ENCODE measurements at regions not wholly inside any gene's neighbourhood (a gene's known extent, or its start where the extent isn't known, plus 50 kb on each side); places are given as distances from the start of the nearest gene placed in this dataset.
A peak's percentile ranks its signal among the peaks of the same experiment; 100 is the strongest.
"Not testable (repeated sequence)": the region's sequence is repeated elsewhere in the genome, so short reads cannot be mapped to it uniquely, and the experiment has no call there.

GRCh38 chr9:136602193-136602885 lies 56.5 kb upstream of the NOTCH1 start:
- TF ChIP-seq CTCF (IDR thresholded peaks at IDR 0.05): no peak
- no peak overlapping the region for H3K27ac ChIP-seq
- no peak overlapping the region for H3K4me3 ChIP-seq
- DNase-seq (ENCODE audit: low spot score): no peak

GRCh38 chr9:136601250-136601973 lies 55.6 kb upstream of the NOTCH1 start:
- not testable (repeated sequence) for H3K4me3 ChIP-seq; H3K27ac ChIP-seq; DNase-seq (ENCODE audit: low spot score)

GRCh38 chr9:136599811-136600660 lies 54.2 kb upstream of the NOTCH1 start:
- Histone ChIP-seq H3K4me3 (no peak overlapping the region), H3K27ac (peak overlapping the region in 1 of 2 donors; percentile 45)
- DNase-seq (ENCODE audit: low spot score): no peak
- TF ChIP-seq CTCF (IDR thresholded peaks at IDR 0.05): no peak

- H3K27ac ChIP-seq: peak overlapping the region in 1 of 2 donors; percentile 45
- DNase-seq (ENCODE audit: low spot score): no peak
These were observed 53.3 kb upstream of the NOTCH1 start for GRCh38 chr9:136599074-136599531.

DNA sequence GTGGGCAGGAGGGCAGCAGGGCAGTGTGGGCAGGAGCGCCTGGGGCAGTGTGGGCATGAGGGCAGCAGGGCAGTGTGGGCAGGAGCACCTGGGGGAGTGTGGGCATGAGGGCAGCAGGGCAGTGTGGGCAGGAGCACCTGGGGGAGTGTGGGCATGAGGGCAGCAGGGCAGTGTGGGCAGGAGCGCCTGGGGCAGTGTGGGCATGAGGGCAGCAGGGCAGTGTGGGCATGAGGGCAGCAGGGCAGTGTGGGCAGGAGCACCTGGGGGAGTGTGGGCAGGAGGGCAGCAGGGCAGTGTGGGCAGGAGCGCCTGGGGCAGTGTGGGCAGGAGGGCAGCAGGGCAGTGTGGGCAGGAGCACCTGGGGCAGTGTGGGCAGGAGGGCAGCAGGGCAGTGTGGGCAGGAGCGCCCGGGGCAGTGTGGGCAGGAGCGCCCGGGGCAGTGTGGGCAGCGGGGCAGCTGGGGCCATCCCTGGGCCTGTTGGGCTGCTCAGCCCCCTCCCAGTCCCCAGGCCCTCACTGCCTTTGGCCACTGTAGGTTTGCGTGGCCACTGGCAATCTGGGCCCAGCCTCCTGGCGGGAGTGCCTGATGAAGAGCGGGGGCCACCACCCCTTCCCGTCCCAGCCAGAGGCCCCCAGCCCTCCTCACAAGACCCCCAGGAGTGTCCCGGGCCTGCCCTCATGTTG lies 52.7 kb upstream of the NOTCH1 start:
- H3K27ac ChIP-seq; DNase-seq (ENCODE audit: low spot score); H3K4me3 ChIP-seq: not testable (repeated sequence)

More at GRCh38 chr9:136599074-136599531, 53.3 kb upstream of the NOTCH1 start:
- TF ChIP-seq CTCF (IDR thresholded peaks at IDR 0.05): no peak
- H3K4me3 ChIP-seq: no peak overlapping the region

DNA sequence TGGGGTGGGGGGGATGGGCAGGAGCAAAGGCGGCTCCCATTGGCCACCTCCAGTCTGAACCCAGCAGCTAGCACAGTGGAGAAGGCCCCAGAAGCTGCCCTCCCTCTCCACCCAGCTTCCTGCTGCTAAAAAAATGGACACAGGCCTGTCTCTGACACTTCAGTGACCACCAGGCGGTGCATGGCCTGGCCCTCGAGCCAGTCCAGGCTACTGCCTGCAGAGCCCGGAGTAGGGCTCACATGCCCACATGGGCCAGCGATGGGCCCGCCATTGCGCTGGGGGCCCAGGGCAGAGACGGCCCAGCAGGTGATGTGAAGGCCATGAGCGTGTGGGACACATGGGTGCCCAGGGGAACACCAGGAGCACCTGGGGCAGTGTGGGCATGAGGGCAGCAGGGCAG lies 52.1 kb upstream of the NOTCH1 start:
- no peak for DNase-seq (ENCODE audit: low spot score)
- no peak for TF ChIP-seq CTCF (IDR thresholded peaks at IDR 0.05)
- Histone ChIP-seq H3K27ac (no peak overlapping the region), H3K4me3 (no peak overlapping the region)

GRCh38 chr9:136597141-136597885 lies 51.5 kb upstream of the NOTCH1 start:
- Histone ChIP-seq H3K27ac (no peak overlapping the region), H3K4me3 (no peak overlapping the region)
- TF ChIP-seq CTCF (IDR thresholded peaks at IDR 0.05): no peak
- no peak for DNase-seq (ENCODE audit: low spot score)

All from coronary artery (tissue), 2 donors.